CD8-positive, alpha-beta memory T cell (primary cell): ENCODE measurements at regions not wholly inside any gene's neighbourhood (a gene's known extent, or its start where the extent isn't known, plus 50 kb on each side); places are given as distances from the start of the nearest gene placed in this dataset.

Experiments
- CTCF ChIA-PET: fragments of 350-600 bp; sonication (Branson Sonifier 250); formaldehyde crosslinking; loops from one replicate; lab custom pipeline; 2021; ENCODE audit warnings: antibody characterized with exemption; lab: Charles Lee
- POLR2A ChIA-PET: fragments of 350-600 bp; sonication (Branson Sonifier 250); formaldehyde crosslinking; loops from one replicate; lab custom pipeline; 2021; ENCODE audit warnings: antibody characterized with exemption; lab: Charles Lee
- DNase-seq, 5 donors: peaks; one replicate each; pipeline versions ENCODE4 v3.0.0 to v3.0.0-alpha.2; 2020 to 2022; ENCODE audit warnings: mixed read lengths in 1 of 5
- H3K27ac ChIP-seq: one replicate; pipeline ENCODE4 v1.7.0; 2013; ENCODE audit warnings: low read depth, mild to moderate bottlenecking, low read length, moderate library complexity
- H3K27me3 ChIP-seq: 2 replicates; pipeline ENCODE4 v1.7.0; 2013; ENCODE audit warnings: low read length, mild to moderate bottlenecking; ENCODE audit not compliant: insufficient read depth, poor library complexity, severe bottlenecking
- H3K36me3 ChIP-seq: 2 replicates; pipeline ENCODE4 v1.7.0; 2013; ENCODE audit warnings: mild to moderate bottlenecking, low read length, moderate library complexity; ENCODE audit not compliant: insufficient read depth
- H3K4me1 ChIP-seq: 2 replicates; pipeline ENCODE4 v1.7.0; 2013; ENCODE audit warnings: mild to moderate bottlenecking, low read length, moderate library complexity; ENCODE audit not compliant: insufficient read depth
- H3K4me3 ChIP-seq: 2 replicates; pipeline ENCODE4 v1.7.0; 2013; ENCODE audit warnings: mild to moderate bottlenecking, low read length
- H3K9me3 ChIP-seq: 2 replicates; pipeline ENCODE4 v1.7.0; 2013; ENCODE audit warnings: mild to moderate bottlenecking, low read length
- H3K27ac Mint-ChIP-seq, 8 donors: one replicate each; pipeline ENCODE4 v1.8.0; 2020 to 2021; ENCODE audit warnings: mixed read lengths in 8 of 8, mild to moderate bottlenecking in 6 of 8, inconsistent platforms in 3 of 8, moderate library complexity in 3 of 8
- H3K27me3 Mint-ChIP-seq, 2 donors: one replicate each; pipeline ENCODE4 v1.8.0; 2020 to 2021; ENCODE audit warnings: mixed read lengths in 2 of 2, mild to moderate bottlenecking in 1 of 2, moderate library complexity in 1 of 2
- H3K36me3 Mint-ChIP-seq, 3 donors: one replicate each; pipeline ENCODE4 v1.8.0; 2020 to 2021; ENCODE audit warnings: mixed read lengths in 3 of 3, inconsistent platforms in 1 of 3, mild to moderate bottlenecking in 1 of 3
- H3K4me1 Mint-ChIP-seq, 3 donors: one replicate each; pipeline ENCODE4 v1.8.0; 2020 to 2021; ENCODE audit warnings: mixed read lengths in 3 of 3, inconsistent platforms in 1 of 3, mild to moderate bottlenecking in 1 of 3
- H3K4me3 Mint-ChIP-seq, 7 donors: one replicate each; pipeline ENCODE4 v1.8.0; 2020 to 2021; ENCODE audit warnings: mixed read lengths in 7 of 7, mild to moderate bottlenecking in 6 of 7, moderate library complexity in 4 of 7, inconsistent platforms in 2 of 7
- H3K9me3 Mint-ChIP-seq, 5 donors: one replicate each; pipeline ENCODE4 v1.8.0; 2020 to 2022; ENCODE audit warnings: mixed read lengths in 5 of 5, mild to moderate bottlenecking in 3 of 5, moderate library complexity in 2 of 5, inconsistent platforms in 1 of 5

- Mint-ChIP-seq H3K27ac (no peak overlapping the region), H3K27me3 (peaks cover 0 to 2% of the 10 kb centered on the region in 2 donors), H3K4me3 (no peak overlapping the region), H3K9me3 (peaks cover 0 to 1% (median 0%) of the 10 kb centered on the region in 5 donors), H3K36me3 (no peaks in the 10 kb centered on the region), H3K4me1 (no peaks in the 10 kb centered on the region)
- POLR2A ChIA-PET = no interaction called here
- H3K4me1 ChIP-seq = no peaks in the 10 kb centered on the region
- H3K9me3 ChIP-seq = no peaks in the 10 kb centered on the region
- no peaks in the 10 kb centered on the region for H3K36me3 ChIP-seq
- no peak overlapping the region for H3K4me3 ChIP-seq
- CTCF ChIA-PET = no interaction called here
- no peaks in the 10 kb centered on the region for H3K27me3 ChIP-seq
- no peak overlapping the region for H3K27ac ChIP-seq
- DNase-seq = no peak
These were observed 114.6 kb downstream of the SOX1 start for GRCh38 chr13:112181336-112182067.

- no peaks in the 10 kb centered on the region for H3K36me3 ChIP-seq
- H3K27me3 ChIP-seq = no peaks in the 10 kb centered on the region
- POLR2A ChIA-PET = no interaction called here
- Mint-ChIP-seq H3K4me1 (no peaks in the 10 kb centered on the region), H3K36me3 (no peaks in the 10 kb centered on the region), H3K4me3 (no peak overlapping the region), H3K27me3 (peaks cover 0 to 2% of the 10 kb centered on the region in 2 donors), H3K9me3 (peaks cover 0 to 1% (median 0%) of the 10 kb centered on the region in 5 donors), H3K27ac (no peak overlapping the region)
- H3K9me3 ChIP-seq = no peaks in the 10 kb centered on the region
- H3K4me1 ChIP-seq = no peaks in the 10 kb centered on the region
- H3K4me3 ChIP-seq = no peak overlapping the region
- CTCF ChIA-PET = no interaction called here
- no peak overlapping the region for H3K27ac ChIP-seq
- DNase-seq = no peak
These were observed 115.3 kb downstream of the SOX1 start for GRCh38 chr13:112182251-112182650.

- Mint-ChIP-seq H3K4me1 (no peaks in the 10 kb centered on the region), H3K36me3 (no peaks in the 10 kb centered on the region), H3K27me3 (peaks cover 0 to 2% of the 10 kb centered on the region in 2 donors), H3K27ac (no peak overlapping the region), H3K9me3 (peaks cover 0 to 1% (median 0%) of the 10 kb centered on the region in 5 donors), H3K4me3 (no peak overlapping the region)
- Histone ChIP-seq H3K4me1 (no peaks in the 10 kb centered on the region), H3K4me3 (no peak overlapping the region), H3K36me3 (no peaks in the 10 kb centered on the region), H3K27ac (no peak overlapping the region), H3K9me3 (no peaks in the 10 kb centered on the region), H3K27me3 (no peaks in the 10 kb centered on the region)
- no peak for DNase-seq
- ChIA-PET CTCF (no interaction called here), POLR2A (no interaction called here)
These were observed 116.0 kb downstream of the SOX1 start for GRCh38 chr13:112182846-112183531.

GRCh38 chr13:112183532-112184090 lies 116.7 kb downstream of the SOX1 start:
- Mint-ChIP-seq H3K4me1 (no peaks in the 10 kb centered on the region), H3K9me3 (peaks cover 0 to 1% (median 0%) of the 10 kb centered on the region in 5 donors), H3K27ac (no peak overlapping the region), H3K4me3 (no peak overlapping the region), H3K27me3 (peaks cover 0 to 2% of the 10 kb centered on the region in 2 donors), H3K36me3 (no peaks in the 10 kb centered on the region)
- POLR2A ChIA-PET = no interaction called here
- H3K4me3 ChIP-seq = no peak overlapping the region
- H3K9me3 ChIP-seq = no peaks in the 10 kb centered on the region
- no peak overlapping the region for H3K27ac ChIP-seq
- H3K36me3 ChIP-seq = no peaks in the 10 kb centered on the region
- H3K4me1 ChIP-seq = no peaks in the 10 kb centered on the region
- no peaks in the 10 kb centered on the region for H3K27me3 ChIP-seq
- no peak for DNase-seq
- CTCF ChIA-PET = no interaction called here

GRCh38 chr13:112184261-112184660 lies 117.3 kb downstream of the SOX1 start:
- H3K27me3 ChIP-seq = no peaks in the 10 kb centered on the region
- no peak overlapping the region for H3K4me3 Mint-ChIP-seq
- H3K4me1 ChIP-seq = no peaks in the 10 kb centered on the region
- no peaks in the 10 kb centered on the region for H3K36me3 Mint-ChIP-seq
- no peaks in the 10 kb centered on the region for H3K4me1 Mint-ChIP-seq
- CTCF ChIA-PET = no interaction called here
- DNase-seq = no peak
- H3K4me3 ChIP-seq = no peak overlapping the region
- peaks cover 0 to 2% of the 10 kb centered on the region in 2 donors for H3K27me3 Mint-ChIP-seq
- POLR2A ChIA-PET = no interaction called here
- no peaks in the 10 kb centered on the region for H3K36me3 ChIP-seq
- no peaks in the 10 kb centered on the region for H3K9me3 ChIP-seq
- no peak overlapping the region for H3K27ac ChIP-seq
- H3K9me3 Mint-ChIP-seq = peaks cover 0 to 1% (median 0%) of the 10 kb centered on the region in 5 donors
- H3K27ac Mint-ChIP-seq = no peak overlapping the region

GRCh38 chr13:112184851-112185371 lies 118.0 kb downstream of the SOX1 start:
- H3K27ac ChIP-seq = no peak overlapping the region
- Mint-ChIP-seq H3K4me3 (no peak overlapping the region), H3K36me3 (no peaks in the 10 kb centered on the region), H3K4me1 (no peaks in the 10 kb centered on the region), H3K27me3 (peaks cover 0 to 3% of the 10 kb centered on the region in 2 donors), H3K9me3 (peaks cover 0 to 1% (median 0%) of the 10 kb centered on the region in 5 donors), H3K27ac (no peak overlapping the region)
- no peaks in the 10 kb centered on the region for H3K36me3 ChIP-seq
- no peak for DNase-seq
- no peaks in the 10 kb centered on the region for H3K4me1 ChIP-seq
- ChIA-PET CTCF (no interaction called here), POLR2A (no interaction called here)
- H3K9me3 ChIP-seq = no peaks in the 10 kb centered on the region
- H3K27me3 ChIP-seq = no peaks in the 10 kb centered on the region
- H3K4me3 ChIP-seq = no peak overlapping the region

GRCh38 chr13:112185466-112185865 lies 118.5 kb downstream of the SOX1 start:
- no peak overlapping the region for H3K4me3 Mint-ChIP-seq
- ChIA-PET CTCF (no interaction called here), POLR2A (no interaction called here)

GRCh38 chr13:112186091-112186490 lies 119.1 kb downstream of the SOX1 start:
- H3K27me3 Mint-ChIP-seq = peaks cover 0 to 3% of the 10 kb centered on the region in 2 donors
- Histone ChIP-seq H3K9me3 (no peaks in the 10 kb centered on the region), H3K4me3 (no peak overlapping the region), H3K27me3 (no peaks in the 10 kb centered on the region), H3K27ac (no peak overlapping the region), H3K36me3 (no peaks in the 10 kb centered on the region), H3K4me1 (no peaks in the 10 kb centered on the region)
- no peak for DNase-seq
- CTCF ChIA-PET = no interaction called here
- no peak overlapping the region for H3K27ac Mint-ChIP-seq
- POLR2A ChIA-PET = no interaction called here
- peaks cover 0 to 1% (median 0%) of the 10 kb centered on the region in 5 donors for H3K9me3 Mint-ChIP-seq
- no peaks in the 10 kb centered on the region for H3K4me1 Mint-ChIP-seq
- H3K36me3 Mint-ChIP-seq = no peaks in the 10 kb centered on the region
- no peak overlapping the region for H3K4me3 Mint-ChIP-seq

More at GRCh38 chr13:112185466-112185865, 118.5 kb downstream of the SOX1 start:
- Histone ChIP-seq H3K9me3 (no peaks in the 10 kb centered on the region), H3K27me3 (no peaks in the 10 kb centered on the region), H3K27ac (no peak overlapping the region), H3K4me3 (no peak overlapping the region), H3K36me3 (no peaks in the 10 kb centered on the region), H3K4me1 (no peaks in the 10 kb centered on the region)
- Mint-ChIP-seq H3K4me1 (no peaks in the 10 kb centered on the region), H3K9me3 (peaks cover 0 to 1% (median 0%) of the 10 kb centered on the region in 5 donors), H3K27ac (no peak overlapping the region), H3K27me3 (peaks cover 0 to 3% of the 10 kb centered on the region in 2 donors), H3K36me3 (no peaks in the 10 kb centered on the region)
- DNase-seq = no peak
